ENCODE measurements at regions not wholly inside any gene's neighbourhood (a gene's known extent, or its start where the extent isn't known, plus 50 kb on each side); places are given as distances from the start of the nearest gene placed in this dataset.

DNA sequence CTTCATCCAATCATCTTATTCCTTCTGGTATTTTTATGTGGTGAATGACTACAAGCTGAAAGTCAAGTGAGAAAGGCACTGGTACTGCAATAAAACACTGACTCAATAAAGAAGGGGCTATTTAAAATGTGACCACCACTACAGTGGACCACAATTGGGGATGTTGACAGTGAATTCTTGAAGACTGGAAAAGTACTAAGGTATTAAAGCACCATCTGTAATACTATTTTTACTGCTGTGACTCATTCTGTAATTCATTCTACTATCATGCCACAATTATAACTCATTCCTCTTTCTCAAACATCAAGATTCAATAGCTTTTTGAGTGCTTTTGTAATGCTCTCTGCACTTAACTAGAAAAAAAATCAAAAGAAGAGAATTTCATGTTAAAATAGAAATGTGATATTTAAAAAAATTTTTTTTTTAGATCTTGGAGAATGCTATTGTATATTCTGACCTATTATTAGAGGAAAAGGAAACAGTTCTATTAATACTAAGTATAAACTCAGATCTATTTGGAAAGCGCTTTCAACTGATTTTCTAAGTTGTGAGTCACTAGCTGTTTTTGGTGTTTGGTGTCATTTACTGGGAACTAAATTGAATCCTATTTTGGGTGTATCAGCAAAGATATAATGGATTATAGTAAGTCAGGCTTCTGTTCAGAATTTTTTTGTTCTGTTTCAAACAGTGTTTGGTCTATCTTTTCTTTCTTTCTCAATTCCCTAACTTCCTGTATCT, 104.7 kb upstream of the TMEM170B start:
- H3K27ac ChIP-seq (ENCODE audit: low read depth in 1 of 2, low read length in 1 of 2), result no peak overlapping the region
- no peaks in the 10 kb centered on the region for H3K27me3 ChIP-seq (ENCODE audit: control insufficient read depth in 2 of 2, insufficient read depth in 1 of 2, low read length in 1 of 2)

GRCh38 chr6:11432091-11432490, 105.5 kb upstream of the TMEM170B start:
- WGBS, result 97% methylated on average over 6 of the region's 6 CpGs
- no peak overlapping the region for H3K27ac ChIP-seq (ENCODE audit: low read depth in 1 of 2, low read length in 1 of 2)
- H3K4me1 ChIP-seq (ENCODE audit: control insufficient read depth in 2 of 2, insufficient read depth in 2 of 2, low read length in 2 of 2), result peaks cover 0 to 16% of the 10 kb centered on the region in 2 donors
- no peak overlapping the region for H3K4me3 ChIP-seq (ENCODE audit: low read length in 2 of 2)
- DNase-seq (ENCODE audit: low read depth in 6 of 9, low spot score in 9 of 9), result no peak
- no peaks in the 10 kb centered on the region for H3K27me3 ChIP-seq (ENCODE audit: control insufficient read depth in 2 of 2, insufficient read depth in 1 of 2, low read length in 1 of 2)
- no peaks in the 10 kb centered on the region for H3K9me3 ChIP-seq (ENCODE audit: control insufficient read depth in 2 of 2, insufficient read depth in 1 of 2, low read length in 1 of 2)
- no peaks in the 10 kb centered on the region for H3K36me3 ChIP-seq (ENCODE audit: control insufficient read depth in 2 of 2, insufficient read depth in 2 of 2, low read length in 1 of 2)

More for the DNA sequence above, 104.7 kb upstream of the TMEM170B start:
- Histone ChIP-seq H3K4me1 (ENCODE audit: control insufficient read depth in 2 of 2, insufficient read depth in 2 of 2, low read length in 2 of 2) (peaks cover 0 to 16% of the 10 kb centered on the region in 2 donors), H3K9me3 (ENCODE audit: control insufficient read depth in 2 of 2, insufficient read depth in 1 of 2, low read length in 1 of 2) (no peaks in the 10 kb centered on the region), H3K36me3 (ENCODE audit: control insufficient read depth in 2 of 2, insufficient read depth in 2 of 2, low read length in 1 of 2) (no peaks in the 10 kb centered on the region), H3K4me3 (ENCODE audit: low read length in 2 of 2) (no peak overlapping the region)
- no peak for DNase-seq (ENCODE audit: low read depth in 6 of 9, low spot score in 9 of 9)
- 92% methylated on average over 1 of the region's 1 CpG for WGBS

DNA sequence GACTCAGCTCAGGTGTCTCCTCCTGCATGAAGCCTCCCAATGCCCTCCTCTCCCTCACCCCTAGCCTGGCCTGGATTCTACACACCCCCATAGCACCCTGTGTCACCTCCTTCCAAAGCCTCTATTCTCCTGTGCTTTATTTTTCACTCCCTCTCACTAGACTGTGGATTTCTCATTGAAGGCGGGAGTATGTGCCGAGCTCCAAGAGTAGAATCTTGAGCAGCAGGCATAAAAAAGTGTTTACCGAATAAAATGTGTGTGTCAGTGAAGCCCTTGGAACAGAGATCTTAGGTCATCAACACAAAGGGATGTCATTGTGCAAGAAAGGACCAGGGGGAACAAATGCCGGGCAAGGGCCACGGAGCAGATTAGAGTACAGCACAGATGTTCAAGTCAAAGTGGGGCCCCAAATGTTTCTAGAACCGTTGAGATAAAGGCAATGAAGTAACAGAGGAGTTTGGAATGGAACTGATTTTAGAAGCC, 106.1 kb upstream of the TMEM170B start:
- Histone ChIP-seq H3K27ac (ENCODE audit: low read depth in 1 of 2, low read length in 1 of 2) (no peak overlapping the region), H3K4me1 (ENCODE audit: control insufficient read depth in 2 of 2, insufficient read depth in 2 of 2, low read length in 2 of 2) (peaks cover 0 to 16% of the 10 kb centered on the region in 2 donors), H3K9me3 (ENCODE audit: control insufficient read depth in 2 of 2, insufficient read depth in 1 of 2, low read length in 1 of 2) (no peaks in the 10 kb centered on the region), H3K4me3 (ENCODE audit: low read length in 2 of 2) (no peak overlapping the region), H3K27me3 (ENCODE audit: control insufficient read depth in 2 of 2, insufficient read depth in 1 of 2, low read length in 1 of 2) (no peaks in the 10 kb centered on the region), H3K36me3 (ENCODE audit: control insufficient read depth in 2 of 2, insufficient read depth in 2 of 2, low read length in 1 of 2) (no peaks in the 10 kb centered on the region)
- WGBS, result 95% methylated on average over 6 of the region's 6 CpGs
- DNase-seq (ENCODE audit: low read depth in 6 of 9, low spot score in 9 of 9), result no peak

- Histone ChIP-seq H3K4me1 (ENCODE audit: control insufficient read depth in 2 of 2, insufficient read depth in 2 of 2, low read length in 2 of 2) (peaks cover 0 to 16% of the 10 kb centered on the region in 2 donors), H3K36me3 (ENCODE audit: control insufficient read depth in 2 of 2, insufficient read depth in 2 of 2, low read length in 1 of 2) (no peaks in the 10 kb centered on the region), H3K27ac (ENCODE audit: low read depth in 1 of 2, low read length in 1 of 2) (no peak overlapping the region), H3K9me3 (ENCODE audit: control insufficient read depth in 2 of 2, insufficient read depth in 1 of 2, low read length in 1 of 2) (no peaks in the 10 kb centered on the region), H3K4me3 (ENCODE audit: low read length in 2 of 2) (no peak overlapping the region), H3K27me3 (ENCODE audit: control insufficient read depth in 2 of 2, insufficient read depth in 1 of 2, low read length in 1 of 2) (no peaks in the 10 kb centered on the region)
- no peak for DNase-seq (ENCODE audit: low read depth in 6 of 9, low spot score in 9 of 9)
- 96% methylated on average over 9 of the region's 9 CpGs for WGBS
Observed at GRCh38 chr6:11430036-11430435, 107.5 kb upstream of the TMEM170B start.

GRCh38 chr6:11429577-11429976, 108.0 kb upstream of the TMEM170B start:
- WGBS, result 76% methylated on average over 2 of the region's 2 CpGs
- H3K36me3 ChIP-seq (ENCODE audit: control insufficient read depth in 2 of 2, insufficient read depth in 2 of 2, low read length in 1 of 2), result no peaks in the 10 kb centered on the region
- H3K27ac ChIP-seq (ENCODE audit: low read depth in 1 of 2, low read length in 1 of 2), result no peak overlapping the region
- H3K9me3 ChIP-seq (ENCODE audit: control insufficient read depth in 2 of 2, insufficient read depth in 1 of 2, low read length in 1 of 2), result no peaks in the 10 kb centered on the region
- H3K27me3 ChIP-seq (ENCODE audit: control insufficient read depth in 2 of 2, insufficient read depth in 1 of 2, low read length in 1 of 2), result no peaks in the 10 kb centered on the region
- peaks cover 0 to 16% of the 10 kb centered on the region in 2 donors for H3K4me1 ChIP-seq (ENCODE audit: control insufficient read depth in 2 of 2, insufficient read depth in 2 of 2, low read length in 2 of 2)
- H3K4me3 ChIP-seq (ENCODE audit: low read length in 2 of 2), result no peak overlapping the region
- peak in 1 of 9 donors; percentile 32 for DNase-seq (ENCODE audit: low read depth in 6 of 9, low spot score in 9 of 9)

DNA sequence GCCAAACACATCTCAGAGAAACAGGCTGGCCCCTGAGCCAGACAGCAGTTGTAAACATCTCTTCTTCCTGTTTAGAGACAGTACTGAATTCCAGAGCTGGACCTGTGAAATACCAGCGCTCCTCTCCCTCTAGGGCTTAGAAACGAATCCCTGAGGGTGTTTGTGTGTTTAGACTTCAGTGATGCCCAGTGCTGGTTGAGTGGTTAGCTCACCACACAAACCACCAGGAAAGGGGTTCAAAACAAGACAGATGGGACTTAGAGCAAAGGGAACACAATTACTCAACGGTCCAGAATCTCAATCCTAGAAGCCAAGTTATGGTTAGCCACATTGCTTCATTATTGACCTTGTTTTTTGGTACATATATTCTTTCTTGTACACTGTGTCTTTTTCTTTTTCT, 108.7 kb upstream of the TMEM170B start:
- Histone ChIP-seq H3K9me3 (ENCODE audit: control insufficient read depth in 2 of 2, insufficient read depth in 1 of 2, low read length in 1 of 2) (no peaks in the 10 kb centered on the region), H3K4me3 (ENCODE audit: low read length in 2 of 2) (no peak overlapping the region), H3K27me3 (ENCODE audit: control insufficient read depth in 2 of 2, insufficient read depth in 1 of 2, low read length in 1 of 2) (no peaks in the 10 kb centered on the region), H3K27ac (ENCODE audit: low read depth in 1 of 2, low read length in 1 of 2) (no peak overlapping the region), H3K4me1 (ENCODE audit: control insufficient read depth in 2 of 2, insufficient read depth in 2 of 2, low read length in 2 of 2) (peaks cover 0 to 16% of the 10 kb centered on the region in 2 donors), H3K36me3 (ENCODE audit: control insufficient read depth in 2 of 2, insufficient read depth in 2 of 2, low read length in 1 of 2) (no peaks in the 10 kb centered on the region)
- no peak for DNase-seq (ENCODE audit: low read depth in 6 of 9, low spot score in 9 of 9)
- 75% methylated on average over 3 of the region's 3 CpGs for WGBS

- no peaks in the 10 kb centered on the region for H3K9me3 ChIP-seq (ENCODE audit: control insufficient read depth in 2 of 2, insufficient read depth in 1 of 2, low read length in 1 of 2)
- DNase-seq (ENCODE audit: low read depth in 6 of 9, low spot score in 9 of 9), result peak in 2 of 9 donors; percentile 19 to 31
- peaks cover 0 to 16% of the 10 kb centered on the region in 2 donors for H3K4me1 ChIP-seq (ENCODE audit: control insufficient read depth in 2 of 2, insufficient read depth in 2 of 2, low read length in 2 of 2)
- H3K4me3 ChIP-seq (ENCODE audit: low read length in 2 of 2), result no peak overlapping the region
- no peaks in the 10 kb centered on the region for H3K36me3 ChIP-seq (ENCODE audit: control insufficient read depth in 2 of 2, insufficient read depth in 2 of 2, low read length in 1 of 2)
- no peaks in the 10 kb centered on the region for H3K27me3 ChIP-seq (ENCODE audit: control insufficient read depth in 2 of 2, insufficient read depth in 1 of 2, low read length in 1 of 2)
- 87% methylated on average over 2 of the region's 2 CpGs for WGBS
- H3K27ac ChIP-seq (ENCODE audit: low read depth in 1 of 2, low read length in 1 of 2), result no peak overlapping the region
Observed at GRCh38 chr6:11428371-11428770, 109.2 kb upstream of the TMEM170B start.

GRCh38 chr6:11427723-11428245, 109.8 kb upstream of the TMEM170B start:
- Histone ChIP-seq H3K4me3 (ENCODE audit: low read length in 2 of 2) (no peak overlapping the region), H3K4me1 (ENCODE audit: control insufficient read depth in 2 of 2, insufficient read depth in 2 of 2, low read length in 2 of 2) (peaks cover 0 to 16% of the 10 kb centered on the region in 2 donors), H3K27ac (ENCODE audit: low read depth in 1 of 2, low read length in 1 of 2) (no peak overlapping the region), H3K36me3 (ENCODE audit: control insufficient read depth in 2 of 2, insufficient read depth in 2 of 2, low read length in 1 of 2) (no peaks in the 10 kb centered on the region), H3K27me3 (ENCODE audit: control insufficient read depth in 2 of 2, insufficient read depth in 1 of 2, low read length in 1 of 2) (no peaks in the 10 kb centered on the region), H3K9me3 (ENCODE audit: control insufficient read depth in 2 of 2, insufficient read depth in 1 of 2, low read length in 1 of 2) (no peaks in the 10 kb centered on the region)
- WGBS, result 97% methylated on average over 10 of the region's 10 CpGs
- DNase-seq (ENCODE audit: low read depth in 6 of 9, low spot score in 9 of 9), result no peak

DNA sequence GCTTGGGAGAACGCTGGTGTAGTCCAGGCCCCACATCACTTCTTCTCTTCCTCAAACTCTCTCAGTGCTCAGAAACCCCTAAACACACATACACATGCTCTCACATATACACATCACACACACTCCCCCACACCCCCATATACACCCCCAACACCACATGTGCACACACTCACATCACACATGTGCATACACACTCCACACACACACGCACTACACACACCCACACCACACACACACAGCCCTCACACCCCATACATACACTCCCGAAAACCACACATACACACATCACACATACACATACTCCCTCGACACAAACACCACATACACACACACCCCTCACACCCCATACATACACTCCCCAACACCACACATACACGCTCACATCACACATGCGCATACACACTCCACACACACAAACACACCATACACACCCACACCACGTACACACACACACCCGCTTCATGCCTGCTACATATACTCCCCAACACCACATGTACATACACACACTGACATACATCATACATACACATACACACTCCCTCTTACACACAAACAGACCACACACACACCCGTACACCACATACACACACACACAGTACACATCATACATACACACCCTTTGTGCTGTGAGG, 110.3 kb upstream of the TMEM170B start:
- no peaks in the 10 kb centered on the region for H3K36me3 ChIP-seq (ENCODE audit: control insufficient read depth in 2 of 2, insufficient read depth in 2 of 2, low read length in 1 of 2)
- H3K27me3 ChIP-seq (ENCODE audit: control insufficient read depth in 2 of 2, insufficient read depth in 1 of 2, low read length in 1 of 2), result no peaks in the 10 kb centered on the region
- no peak for DNase-seq (ENCODE audit: low read depth in 6 of 9, low spot score in 9 of 9)
- H3K9me3 ChIP-seq (ENCODE audit: control insufficient read depth in 2 of 2, insufficient read depth in 1 of 2, low read length in 1 of 2), result no peaks in the 10 kb centered on the region
- 87% methylated on average over 9 of the region's 9 CpGs for WGBS
- H3K4me1 ChIP-seq (ENCODE audit: control insufficient read depth in 2 of 2, insufficient read depth in 2 of 2, low read length in 2 of 2), result peaks cover 0 to 16% of the 10 kb centered on the region in 2 donors
- no peak overlapping the region for H3K27ac ChIP-seq (ENCODE audit: low read depth in 1 of 2, low read length in 1 of 2)
- H3K4me3 ChIP-seq (ENCODE audit: low read length in 2 of 2), result no peak overlapping the region

All from thymus (tissue), 11 donors.